ENCODE measurements at regions not wholly inside any gene's neighbourhood (a gene's known extent, or its start where the extent isn't known, plus 50 kb on each side); places are given as distances from the start of the nearest gene placed in this dataset.
"Not testable (repeated sequence)": the region's sequence is repeated elsewhere in the genome, so short reads cannot be mapped to it uniquely, and the experiment has no call there.

DNA sequence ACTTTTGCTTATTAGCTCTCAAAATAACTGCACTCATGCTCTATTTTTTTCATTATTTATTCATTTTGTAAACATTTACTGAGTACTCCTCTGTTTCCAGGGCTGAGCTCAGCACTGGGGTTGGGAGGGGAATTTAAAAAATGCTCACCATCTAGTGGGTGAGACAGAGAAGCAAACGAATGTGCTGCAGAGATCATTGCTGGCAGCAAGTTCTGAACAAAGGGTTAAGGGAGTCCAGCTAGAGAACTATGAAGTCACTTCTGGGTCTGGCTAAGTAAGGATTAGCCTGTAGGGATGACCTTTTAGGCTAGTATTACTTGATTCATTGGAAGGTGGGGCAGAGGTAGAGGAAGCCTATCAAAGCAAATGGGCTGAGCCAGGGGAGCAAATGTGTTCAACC, 99.1 kb upstream of the ZNF644 start:
- in situ Hi-C loops (cut with HindIII; ENCODE audit: low sequenced_read_pairs): no loop called here
- DNase-seq (ENCODE audit: low spot score): no peak

DNA sequence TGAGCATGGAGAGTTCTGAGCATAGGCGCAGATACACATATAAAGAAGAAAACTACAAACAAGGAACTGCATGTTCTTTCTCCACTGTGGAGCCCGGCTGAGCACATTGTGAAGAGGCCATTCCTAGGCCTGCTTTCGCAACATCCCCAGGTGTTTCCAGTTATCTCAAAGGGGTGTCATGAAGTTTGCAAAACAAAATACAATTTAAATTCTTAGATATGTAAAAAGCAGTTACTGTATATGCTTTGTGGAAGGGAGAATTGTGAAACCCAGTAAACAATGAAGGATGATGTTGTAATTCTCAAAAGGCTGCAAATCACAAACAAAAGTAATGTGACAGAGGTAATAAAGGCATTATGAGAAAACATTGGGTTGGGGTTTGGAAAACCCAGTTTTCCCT, 98.6 kb upstream of the ZNF644 start:
- DNase-seq (ENCODE audit: low spot score): no peak
- in situ Hi-C loops (cut with HindIII; ENCODE audit: low sequenced_read_pairs): no loop called here

GRCh38 chr1:91104712-91105111, 82.9 kb upstream of the ZNF644 start:
- in situ Hi-C loops (cut with HindIII; ENCODE audit: low sequenced_read_pairs): no loop called here
- DNase-seq (ENCODE audit: low spot score): no peak

GRCh38 chr1:91101328-91101727, 79.5 kb upstream of the ZNF644 start:
- DNase-seq (ENCODE audit: low spot score): no peak
- in situ Hi-C loops (cut with HindIII; ENCODE audit: low sequenced_read_pairs): no loop called here

- in situ Hi-C loops (cut with HindIII; ENCODE audit: low sequenced_read_pairs): no loop called here
Observed at GRCh38 chr1:91099746-91100621, 78.1 kb upstream of the ZNF644 start.

DNA sequence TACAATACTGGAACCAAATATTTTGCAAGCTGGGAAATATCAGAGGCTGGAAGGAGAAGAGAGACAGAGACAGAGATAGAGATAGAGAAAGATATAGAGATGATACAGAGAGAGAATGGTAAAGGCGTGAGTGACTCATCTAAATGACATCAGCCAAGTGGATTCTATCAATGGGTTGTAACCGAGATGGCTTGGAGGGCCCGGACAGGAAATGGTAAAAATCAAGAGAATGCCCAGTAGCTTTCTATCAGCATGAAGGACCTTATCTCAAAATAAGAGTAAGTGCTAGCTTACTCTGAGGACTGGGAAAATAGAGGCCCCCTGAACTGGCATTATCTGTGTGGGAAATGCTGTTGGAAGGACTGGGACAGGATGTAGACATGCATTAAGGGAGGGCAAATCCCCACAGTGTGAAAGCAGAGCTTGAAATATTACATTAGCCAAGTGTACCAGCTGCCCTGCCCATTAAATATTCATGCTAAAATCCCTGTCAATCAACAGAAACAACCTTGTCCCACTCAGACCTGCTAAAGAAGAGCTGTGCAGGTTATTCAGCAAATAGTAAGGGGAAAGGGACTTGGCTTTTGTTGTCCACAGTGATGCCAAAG, 76.6 kb upstream of the ZNF644 start:
- DNase-seq (ENCODE audit: low spot score): no peak
- in situ Hi-C loops (cut with HindIII; ENCODE audit: low sequenced_read_pairs): no loop called here

More at GRCh38 chr1:91099746-91100621, 78.1 kb upstream of the ZNF644 start:
- DNase-seq (ENCODE audit: low spot score): no peak

DNA sequence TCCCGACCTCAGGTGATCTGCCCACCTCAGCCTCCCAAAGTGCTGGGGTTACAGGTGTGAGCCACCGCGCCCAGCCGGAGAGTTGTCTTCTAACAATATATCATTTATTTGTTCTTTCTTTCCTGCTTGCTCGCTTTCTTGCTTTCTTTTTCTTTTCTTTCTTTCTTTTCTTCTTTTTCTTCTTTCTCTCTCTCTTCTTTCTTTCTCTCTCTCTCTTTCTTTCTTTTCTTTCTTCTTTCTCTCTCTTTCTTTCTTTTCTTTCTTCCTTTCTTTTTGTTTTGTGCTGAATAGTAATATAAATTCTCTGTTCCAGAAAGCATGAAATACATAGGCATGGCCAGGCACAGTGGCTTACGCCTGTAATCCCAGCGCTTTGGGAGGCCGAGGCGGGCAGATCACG, 73.5 kb upstream of the ZNF644 start:
- DNase-seq (ENCODE audit: low spot score); in situ Hi-C loops (cut with HindIII; ENCODE audit: low sequenced_read_pairs): not testable (repeated sequence)

- no peak for DNase-seq (ENCODE audit: low spot score)
- in situ Hi-C loops (cut with HindIII; ENCODE audit: low sequenced_read_pairs): no loop called here
Observed at GRCh38 chr1:91092503-91092902, 70.7 kb upstream of the ZNF644 start.

DNA sequence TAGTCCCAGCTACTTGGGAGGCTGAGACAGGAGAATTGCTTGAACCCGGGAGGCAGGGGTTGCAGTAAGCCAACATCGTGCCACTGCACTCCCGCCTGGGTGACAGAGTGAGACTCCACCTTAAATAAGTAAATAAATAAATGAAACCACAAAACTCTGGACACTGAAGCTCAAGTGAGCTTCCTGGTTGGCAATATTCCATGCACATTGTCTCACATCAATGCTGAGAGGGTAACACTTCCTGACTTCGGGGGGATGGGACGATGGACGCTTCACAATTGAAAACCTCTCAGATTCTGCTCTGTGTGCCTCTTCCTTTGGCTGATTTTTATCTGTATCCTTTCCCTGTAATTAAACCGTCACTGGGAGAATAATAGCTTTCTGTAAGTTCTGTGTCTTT, 70.0 kb upstream of the ZNF644 start:
- DNase-seq (ENCODE audit: low spot score): no peak
- in situ Hi-C loops (cut with HindIII; ENCODE audit: low sequenced_read_pairs): no loop called here

DNA sequence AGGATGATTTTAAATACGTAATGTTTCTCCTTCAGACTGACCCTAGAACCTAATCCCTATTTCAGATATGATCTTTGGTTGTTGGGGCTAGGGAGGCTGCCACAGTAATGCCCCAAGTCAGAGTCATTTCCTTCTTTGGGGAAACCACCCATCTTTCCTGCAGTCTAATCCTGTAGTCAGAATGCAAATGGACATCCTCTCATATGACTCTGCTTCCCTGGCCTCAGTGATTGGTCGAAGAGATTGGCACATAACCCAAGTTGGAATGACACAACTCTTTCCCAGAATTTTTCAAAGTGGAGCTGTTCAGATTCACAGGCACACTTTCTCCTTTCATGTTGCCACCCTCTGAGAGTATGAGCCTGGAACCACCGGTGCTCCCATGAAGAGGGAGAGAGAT, 58.8 kb upstream of the ZNF644 start:
- DNase-seq (ENCODE audit: low spot score): no peak
- in situ Hi-C loops (cut with HindIII; ENCODE audit: low sequenced_read_pairs): no loop called here

- in situ Hi-C loops (cut with HindIII; ENCODE audit: low sequenced_read_pairs): no loop called here
Observed at GRCh38 chr1:91078859-91079258, 57.0 kb upstream of the ZNF644 start.

GRCh38 chr1:91076834-91077233, 55.0 kb upstream of the ZNF644 start:
- DNase-seq (ENCODE audit: low spot score): no peak
- in situ Hi-C loops (cut with HindIII; ENCODE audit: low sequenced_read_pairs): no loop called here

More at GRCh38 chr1:91078859-91079258, 57.0 kb upstream of the ZNF644 start:
- DNase-seq (ENCODE audit: low spot score): no peak

GRCh38 chr1:91075233-91076135, 53.6 kb upstream of the ZNF644 start:
- no peak for DNase-seq (ENCODE audit: low spot score)
- in situ Hi-C loops (cut with HindIII; ENCODE audit: low sequenced_read_pairs): no loop called here

- no peak for DNase-seq (ENCODE audit: low spot score)
- in situ Hi-C loops (cut with HindIII; ENCODE audit: low sequenced_read_pairs): no loop called here
Observed at GRCh38 chr1:91073299-91073698, 51.5 kb upstream of the ZNF644 start.

DNA sequence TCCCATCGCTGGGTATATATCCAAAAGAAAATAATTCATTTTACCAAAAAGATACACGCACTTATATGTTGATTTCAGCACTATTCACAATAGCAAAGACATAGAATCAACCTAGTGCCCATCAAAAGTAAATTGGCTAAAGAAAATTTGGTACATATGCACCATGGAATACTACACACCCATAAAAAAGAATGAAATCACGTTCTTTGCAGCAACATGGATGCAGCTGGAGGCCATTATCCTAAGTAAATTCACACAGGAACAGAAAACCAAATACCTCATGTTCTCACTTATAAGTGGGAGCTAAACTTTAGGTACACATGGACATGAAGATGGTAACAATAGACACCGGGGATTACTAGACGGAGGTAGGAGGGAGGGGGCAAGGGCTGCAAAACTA, 50.0 kb upstream of the ZNF644 start:
- in situ Hi-C loops (cut with HindIII; ENCODE audit: low sequenced_read_pairs): no loop called here
- DNase-seq (ENCODE audit: low spot score): no peak

All from G401 (cell line).